ENCODE measurements at regions not wholly inside any gene's neighbourhood (a gene's known extent, or its start where the extent isn't known, plus 50 kb on each side); places are given as distances from the start of the nearest gene placed in this dataset.

GRCh38 chr14:71225113-71225512 is 317.9 kb downstream of the PCNX1 start:
- DNase-seq (no peak), ATAC-seq (no peak)
- no peak overlapping the region for H3K4me3 ChIP-seq (ENCODE audit: low read length)
- Mint-ChIP-seq H3K9me3 (no peaks in the 10 kb centered on the region), H3K4me3 (no peak overlapping the region), H3K36me3 (no peaks in the 10 kb centered on the region), H3K27me3 (ENCODE audit: low read depth in 2 of 2) (no peaks in the 10 kb centered on the region), H3K4me1 (peaks cover 0 to 6% of the 10 kb centered on the region in 2 donors), H3K27ac (no peak overlapping the region)
- H3K4me1 ChIP-seq (ENCODE audit: control insufficient read depth, insufficient read depth, low read length) = no peaks in the 10 kb centered on the region
- H3K9me3 ChIP-seq (ENCODE audit: control insufficient read depth, insufficient read depth, low read length) = no peaks in the 10 kb centered on the region
- no peak for TF ChIP-seq CTCF (IDR thresholded peaks at IDR 0.05)
- H3K27me3 ChIP-seq (ENCODE audit: control insufficient read depth, insufficient read depth, low read length) = no peaks in the 10 kb centered on the region
- intact Hi-C loops (cut with micrococcal nuclease) = no loop called here
- WGBS (ENCODE audit: insufficient coverage) = 90% methylated on average over 2 of the region's 2 CpGs
- H3K36me3 ChIP-seq (ENCODE audit: control insufficient read depth, insufficient read depth, low read length) = no peaks in the 10 kb centered on the region
- no peak overlapping the region for H3K27ac ChIP-seq (ENCODE audit: low read length)

DNA sequence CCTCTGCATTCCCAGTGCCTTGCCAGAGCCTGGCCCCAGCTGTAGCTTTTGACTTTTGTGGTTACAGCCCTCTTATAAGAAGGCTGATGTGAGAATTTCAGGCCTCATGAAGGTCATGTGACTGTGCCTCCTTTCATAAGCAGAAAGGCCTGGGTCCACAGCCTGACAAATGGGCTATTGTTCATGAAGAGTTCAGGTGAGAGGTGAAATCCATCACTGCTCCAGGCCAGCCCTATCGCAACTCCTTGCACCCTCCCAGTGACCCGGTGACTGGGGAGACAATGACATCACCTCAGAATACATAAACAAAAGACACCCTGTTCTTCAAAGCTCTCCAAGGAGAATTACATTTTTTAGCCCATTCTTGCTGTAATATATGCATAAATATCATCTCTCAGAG is 321.5 kb downstream of the PCNX1 start:
- TF ChIP-seq CTCF (IDR thresholded peaks at IDR 0.05) = no peak
- intact Hi-C loops (cut with micrococcal nuclease) = no loop called here
- Histone ChIP-seq H3K4me3 (ENCODE audit: low read length) (no peak overlapping the region), H3K36me3 (ENCODE audit: control insufficient read depth, insufficient read depth, low read length) (no peaks in the 10 kb centered on the region), H3K4me1 (ENCODE audit: control insufficient read depth, insufficient read depth, low read length) (no peaks in the 10 kb centered on the region), H3K27ac (ENCODE audit: low read length) (no peak overlapping the region), H3K9me3 (ENCODE audit: control insufficient read depth, insufficient read depth, low read length) (no peaks in the 10 kb centered on the region), H3K27me3 (ENCODE audit: control insufficient read depth, insufficient read depth, low read length) (no peaks in the 10 kb centered on the region)
- no peaks in the 10 kb centered on the region for H3K27me3 Mint-ChIP-seq (ENCODE audit: low read depth in 2 of 2)
- H3K9me3 Mint-ChIP-seq = no peaks in the 10 kb centered on the region
- H3K4me1 Mint-ChIP-seq = peaks cover 0 to 6% of the 10 kb centered on the region in 2 donors
- no peak overlapping the region for H3K27ac Mint-ChIP-seq
- no peak for ATAC-seq
- H3K4me3 Mint-ChIP-seq = no peak overlapping the region
- 73% methylated on average over 2 of the region's 2 CpGs for WGBS (ENCODE audit: insufficient coverage)
- H3K36me3 Mint-ChIP-seq = no peaks in the 10 kb centered on the region
- DNase-seq = no peak

GRCh38 chr14:71229875-71230274 is 322.6 kb downstream of the PCNX1 start:
- Mint-ChIP-seq H3K36me3 (no peaks in the 10 kb centered on the region), H3K4me1 (peaks cover 0 to 6% of the 10 kb centered on the region in 2 donors), H3K27me3 (ENCODE audit: low read depth in 2 of 2) (no peaks in the 10 kb centered on the region), H3K4me3 (no peak overlapping the region), H3K27ac (no peak overlapping the region), H3K9me3 (no peaks in the 10 kb centered on the region)
- DNase-seq = no peak
- intact Hi-C loops (cut with micrococcal nuclease) = no loop called here
- WGBS (ENCODE audit: insufficient coverage) = 100% methylated on average over 4 of the region's 7 CpGs
- Histone ChIP-seq H3K4me3 (ENCODE audit: low read length) (no peak overlapping the region), H3K9me3 (ENCODE audit: control insufficient read depth, insufficient read depth, low read length) (no peaks in the 10 kb centered on the region), H3K27me3 (ENCODE audit: control insufficient read depth, insufficient read depth, low read length) (no peaks in the 10 kb centered on the region), H3K27ac (ENCODE audit: low read length) (no peak overlapping the region), H3K4me1 (ENCODE audit: control insufficient read depth, insufficient read depth, low read length) (no peaks in the 10 kb centered on the region), H3K36me3 (ENCODE audit: control insufficient read depth, insufficient read depth, low read length) (no peaks in the 10 kb centered on the region)
- no peak for TF ChIP-seq CTCF (IDR thresholded peaks at IDR 0.05)
- ATAC-seq = no peak

- H3K4me3 ChIP-seq (ENCODE audit: low read length) = no peak overlapping the region
- Mint-ChIP-seq H3K4me1 (peaks cover 0 to 6% of the 10 kb centered on the region in 2 donors), H3K27me3 (ENCODE audit: low read depth in 2 of 2) (no peaks in the 10 kb centered on the region), H3K36me3 (no peaks in the 10 kb centered on the region), H3K4me3 (no peak overlapping the region), H3K9me3 (no peaks in the 10 kb centered on the region), H3K27ac (no peak overlapping the region)
- H3K27ac ChIP-seq (ENCODE audit: low read length) = no peak overlapping the region
- no peaks in the 10 kb centered on the region for H3K9me3 ChIP-seq (ENCODE audit: control insufficient read depth, insufficient read depth, low read length)
- no peak for ATAC-seq
- intact Hi-C loops (cut with micrococcal nuclease) = no loop called here
- H3K4me1 ChIP-seq (ENCODE audit: control insufficient read depth, insufficient read depth, low read length) = no peaks in the 10 kb centered on the region
- H3K36me3 ChIP-seq (ENCODE audit: control insufficient read depth, insufficient read depth, low read length) = no peaks in the 10 kb centered on the region
- no peaks in the 10 kb centered on the region for H3K27me3 ChIP-seq (ENCODE audit: control insufficient read depth, insufficient read depth, low read length)
- TF ChIP-seq CTCF (IDR thresholded peaks at IDR 0.05) = no peak
- whole genome bisulfite sequencing (ENCODE audit: insufficient coverage) = 92% methylated on average over 13 of the region's 13 CpGs
- DNase-seq = no peak
These were observed 323.6 kb downstream of the PCNX1 start for GRCh38 chr14:71230897-71231296.
